ENCODE measurements at regions not wholly inside any gene's neighbourhood (a gene's known extent, or its start where the extent isn't known, plus 50 kb on each side); places are given as distances from the start of the nearest gene placed in this dataset.

- no peak overlapping the region for H3K4me3 ChIP-seq (ENCODE audit: low read depth, low read length)
Measured at GRCh38 chr5:124648902-124649467, 97.5 kb downstream of the ZNF608 start.

DNA sequence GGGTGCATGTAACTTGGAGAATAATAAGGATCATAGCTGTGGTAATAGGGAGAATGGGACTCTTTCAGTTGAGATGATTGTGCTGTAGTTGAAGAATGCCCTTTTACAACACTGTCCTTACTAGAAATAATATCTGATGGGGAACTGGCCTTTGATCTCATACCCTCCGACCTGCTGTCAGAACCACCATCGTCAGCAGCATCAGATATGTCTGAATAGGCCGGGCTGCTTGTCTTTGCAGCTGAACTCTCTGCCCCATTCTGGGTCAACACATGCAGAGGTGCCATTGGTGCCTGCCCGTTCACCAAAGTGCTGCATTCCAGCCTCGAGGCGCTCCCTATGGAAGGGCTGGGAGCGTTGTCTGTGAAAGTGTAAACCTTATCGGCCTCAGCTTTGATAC, 99.1 kb downstream of the ZNF608 start:
- no peak overlapping the region for H3K4me3 ChIP-seq (ENCODE audit: low read depth, low read length)

DNA sequence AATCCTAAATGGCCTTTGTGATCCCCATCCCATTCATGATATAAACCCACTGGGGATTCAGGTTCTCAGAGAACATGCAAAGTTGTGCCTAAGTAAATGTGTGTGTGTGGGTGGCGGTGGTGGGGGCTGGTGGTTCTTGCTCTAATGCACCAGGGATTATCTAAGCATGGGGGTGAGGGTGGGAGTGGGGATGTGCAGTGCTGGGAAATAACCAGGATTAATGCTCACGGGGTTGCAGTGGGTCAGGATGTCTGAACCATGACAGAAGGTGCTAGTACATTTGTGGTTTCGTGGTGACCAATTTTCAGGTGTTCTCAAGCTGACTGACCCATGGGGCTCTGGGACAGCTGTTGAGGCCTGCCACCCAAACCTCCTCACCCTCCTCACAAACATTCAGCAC, 101.0 kb downstream of the ZNF608 start:
- H3K4me3 ChIP-seq (ENCODE audit: low read depth, low read length) = no peak overlapping the region

GRCh38 chr5:124644582-124644981, 101.9 kb downstream of the ZNF608 start:
- H3K4me3 ChIP-seq (ENCODE audit: low read depth, low read length) = no peak overlapping the region

- H3K4me3 ChIP-seq (ENCODE audit: low read depth, low read length) = no peak overlapping the region
Measured at GRCh38 chr5:124644138-124644537, 102.3 kb downstream of the ZNF608 start.

- H3K4me3 ChIP-seq (ENCODE audit: low read depth, low read length) = no peak overlapping the region
Measured at GRCh38 chr5:124643336-124643735, 103.1 kb downstream of the ZNF608 start.

- H3K4me3 ChIP-seq (ENCODE audit: low read depth, low read length) = no peak overlapping the region
Measured at GRCh38 chr5:124642151-124642550, 104.3 kb downstream of the ZNF608 start.

DNA sequence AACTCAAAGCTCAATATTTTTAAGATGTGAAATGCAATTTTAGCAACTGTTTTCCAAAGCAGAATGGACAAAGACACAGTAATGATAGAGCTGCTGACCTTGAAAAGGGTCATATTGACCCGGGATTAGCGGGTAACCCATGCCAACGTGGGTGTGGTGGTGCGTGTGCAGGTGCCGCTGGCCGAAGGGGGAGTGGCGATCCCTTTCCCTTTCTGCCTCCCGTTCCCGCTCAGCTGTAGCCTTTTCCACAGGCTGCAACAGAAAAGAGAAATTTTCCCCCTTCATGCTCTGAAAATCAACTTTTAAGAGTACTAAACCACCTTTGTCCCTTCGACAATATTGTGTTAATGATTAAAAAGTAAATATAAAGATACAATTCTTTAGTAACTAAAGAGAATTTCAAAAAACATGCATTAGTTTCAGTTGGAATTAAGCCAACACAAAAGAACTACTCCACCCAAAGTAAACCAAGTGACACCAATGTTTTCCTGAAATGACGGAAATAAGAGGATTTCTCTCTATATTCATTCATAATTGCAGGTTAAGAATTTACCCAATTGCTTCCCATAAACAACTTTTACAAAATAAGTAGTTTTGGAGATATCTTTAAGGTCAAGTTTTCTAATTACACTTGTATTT, 105.2 kb downstream of the ZNF608 start:
- no peak overlapping the region for H3K4me3 ChIP-seq (ENCODE audit: low read depth, low read length)

DNA sequence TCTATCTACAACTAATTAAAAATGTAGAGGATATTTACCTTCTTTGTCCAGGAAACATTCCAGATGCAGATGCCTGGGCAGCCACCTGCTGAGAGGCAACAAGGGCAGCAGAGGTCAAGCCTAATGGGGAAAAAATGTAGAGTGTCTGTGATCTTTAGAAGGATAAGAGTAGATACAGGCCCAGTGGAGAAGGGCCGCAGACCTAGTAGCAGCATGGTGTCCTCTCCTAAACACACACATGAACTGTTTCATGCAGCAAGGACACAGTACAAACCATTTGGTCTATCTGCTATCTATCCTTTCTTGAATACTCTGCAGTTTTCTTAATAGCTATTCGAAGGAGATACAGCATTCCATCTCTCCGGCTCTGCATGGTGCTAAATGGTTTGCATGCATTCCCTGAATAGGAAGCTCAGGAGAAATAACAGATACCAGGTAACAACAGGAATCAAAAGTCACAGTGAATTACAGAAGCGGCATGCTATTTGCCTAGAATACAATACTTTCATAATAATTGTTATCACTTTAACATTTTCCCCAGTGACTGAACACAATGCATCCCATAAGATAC, 107.3 kb downstream of the ZNF608 start:
- no peak overlapping the region for H3K4me3 ChIP-seq (ENCODE audit: low read depth, low read length)

- H3K4me3 ChIP-seq (ENCODE audit: low read depth, low read length) = no peak overlapping the region
Measured at GRCh38 chr5:124637011-124637410, 109.4 kb downstream of the ZNF608 start.

- H3K4me3 ChIP-seq (ENCODE audit: low read depth, low read length) = no peak overlapping the region
Measured at GRCh38 chr5:124634741-124635323, 111.6 kb downstream of the ZNF608 start.

DNA sequence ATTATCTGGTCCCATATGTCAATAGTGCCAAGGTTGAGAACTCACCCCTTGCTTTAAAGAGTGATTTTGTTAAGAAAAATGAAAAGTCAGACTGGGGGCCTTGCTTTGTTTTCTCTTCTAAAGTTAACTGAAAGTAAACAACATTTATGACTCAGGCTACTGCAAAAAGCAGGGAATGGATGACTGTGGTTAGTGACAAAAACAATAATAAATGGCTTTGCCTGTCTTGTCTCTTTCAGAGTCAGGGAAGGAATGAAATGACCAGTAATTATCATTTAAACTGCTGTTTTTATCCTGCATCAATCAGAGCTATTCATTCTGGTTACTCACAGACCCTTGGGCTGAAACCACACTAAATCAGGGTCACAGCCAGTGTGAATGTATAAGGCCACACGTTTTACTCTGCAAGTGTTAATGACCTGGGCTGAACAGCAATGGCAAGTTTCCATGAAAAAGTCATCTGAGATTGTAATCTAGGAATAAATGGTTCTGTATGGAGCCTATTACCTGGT, 112.2 kb downstream of the ZNF608 start:
- H3K4me3 ChIP-seq (ENCODE audit: low read depth, low read length) = no peak overlapping the region

DNA sequence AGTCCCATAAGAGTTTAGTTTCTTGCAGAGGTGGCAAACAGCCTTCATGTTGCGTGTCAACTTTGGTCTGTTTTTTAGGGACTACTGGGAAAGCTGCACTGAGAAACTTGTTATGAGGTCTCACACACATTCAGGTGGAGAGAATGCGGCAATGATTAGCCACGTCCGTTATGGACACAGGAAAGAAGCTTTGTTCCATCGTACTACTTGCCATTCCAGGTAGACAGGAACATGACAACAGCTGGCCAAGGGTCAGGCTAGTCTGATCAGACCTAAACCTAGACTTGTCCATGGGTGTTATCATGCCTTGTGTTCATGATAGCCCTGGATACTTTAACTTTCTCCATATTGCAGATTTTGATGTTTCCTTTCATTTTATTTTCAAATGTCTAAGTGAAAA, 113.2 kb downstream of the ZNF608 start:
- no peak overlapping the region for H3K4me3 ChIP-seq (ENCODE audit: low read depth, low read length)

DNA sequence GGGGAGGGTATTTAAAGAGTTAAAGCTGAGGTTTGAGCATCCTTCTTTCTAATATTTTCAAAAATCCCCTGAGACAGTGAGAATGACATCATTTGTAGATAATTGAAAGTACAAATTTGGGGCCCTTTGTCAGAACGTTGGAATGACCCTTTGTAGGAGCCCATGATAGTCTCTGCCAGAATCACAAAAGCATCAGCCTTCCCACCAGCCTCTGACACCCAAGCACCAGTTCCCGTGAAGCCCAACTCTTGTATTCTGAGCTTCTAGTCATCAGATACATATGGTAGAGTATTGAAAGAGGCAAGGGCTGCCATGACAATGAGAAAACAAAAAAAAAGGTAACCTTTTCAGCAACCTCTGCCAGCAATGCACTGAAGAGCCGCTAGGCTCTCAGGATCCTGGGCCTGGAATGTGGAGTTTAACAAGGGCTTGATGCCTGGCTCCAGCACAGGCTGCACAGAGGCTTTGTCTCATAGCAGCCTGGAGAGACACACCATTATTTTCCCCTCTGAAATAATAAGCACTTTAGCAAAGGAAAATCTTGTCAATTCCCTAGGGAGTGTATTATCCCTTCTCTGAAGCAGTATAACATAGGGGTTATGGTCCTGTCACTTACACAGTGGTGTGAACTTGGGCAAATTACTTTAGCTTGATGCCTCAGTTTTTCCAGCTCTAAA, 114.4 kb downstream of the ZNF608 start:
- H3K4me3 ChIP-seq (ENCODE audit: low read depth, low read length) = no peak overlapping the region

DNA sequence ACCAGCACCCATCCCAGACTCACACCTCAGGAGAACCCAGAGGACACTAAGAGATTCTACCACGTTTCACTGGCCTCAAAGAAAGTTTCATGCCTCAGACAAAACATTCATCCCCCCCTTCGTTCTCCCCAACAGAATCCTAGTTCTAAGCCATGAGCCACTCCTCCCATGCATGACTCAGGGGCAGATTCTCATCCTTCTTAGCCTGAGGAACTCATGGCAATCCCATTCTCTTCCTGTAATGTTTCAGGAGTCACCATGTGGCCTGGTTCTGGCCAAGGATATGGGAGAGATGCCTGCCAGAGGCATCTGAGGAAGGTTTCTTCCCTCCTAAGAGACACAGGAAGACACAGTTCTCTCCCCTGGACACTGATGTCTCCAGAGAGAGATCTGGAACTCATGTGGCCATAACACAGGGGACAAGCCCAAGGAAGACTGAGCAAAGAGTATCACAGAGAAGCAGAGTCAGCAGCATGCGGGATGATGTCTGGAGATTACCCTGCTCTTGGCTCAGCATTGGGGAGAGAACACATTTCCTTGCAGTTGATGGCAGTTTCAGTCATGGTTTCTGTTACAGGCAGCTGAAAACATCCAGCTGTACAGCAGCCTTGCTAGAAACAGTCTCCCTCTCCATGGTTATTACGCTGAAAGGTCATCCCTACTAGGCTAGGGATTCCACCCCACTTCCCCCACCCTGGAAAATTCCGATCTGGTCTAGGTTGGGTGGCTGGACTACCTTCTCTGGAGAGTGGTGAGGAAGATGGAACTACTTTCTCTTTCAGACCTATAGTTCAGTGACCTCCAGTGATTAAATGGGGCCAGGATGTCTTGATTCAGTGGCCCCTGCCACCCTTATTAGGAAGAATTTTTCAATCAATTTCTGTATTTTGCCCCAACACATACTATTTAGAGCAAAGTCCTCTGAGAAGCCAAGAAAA, 115.4 kb downstream of the ZNF608 start:
- H3K4me3 ChIP-seq (ENCODE audit: low read depth, low read length) = no peak overlapping the region

DNA sequence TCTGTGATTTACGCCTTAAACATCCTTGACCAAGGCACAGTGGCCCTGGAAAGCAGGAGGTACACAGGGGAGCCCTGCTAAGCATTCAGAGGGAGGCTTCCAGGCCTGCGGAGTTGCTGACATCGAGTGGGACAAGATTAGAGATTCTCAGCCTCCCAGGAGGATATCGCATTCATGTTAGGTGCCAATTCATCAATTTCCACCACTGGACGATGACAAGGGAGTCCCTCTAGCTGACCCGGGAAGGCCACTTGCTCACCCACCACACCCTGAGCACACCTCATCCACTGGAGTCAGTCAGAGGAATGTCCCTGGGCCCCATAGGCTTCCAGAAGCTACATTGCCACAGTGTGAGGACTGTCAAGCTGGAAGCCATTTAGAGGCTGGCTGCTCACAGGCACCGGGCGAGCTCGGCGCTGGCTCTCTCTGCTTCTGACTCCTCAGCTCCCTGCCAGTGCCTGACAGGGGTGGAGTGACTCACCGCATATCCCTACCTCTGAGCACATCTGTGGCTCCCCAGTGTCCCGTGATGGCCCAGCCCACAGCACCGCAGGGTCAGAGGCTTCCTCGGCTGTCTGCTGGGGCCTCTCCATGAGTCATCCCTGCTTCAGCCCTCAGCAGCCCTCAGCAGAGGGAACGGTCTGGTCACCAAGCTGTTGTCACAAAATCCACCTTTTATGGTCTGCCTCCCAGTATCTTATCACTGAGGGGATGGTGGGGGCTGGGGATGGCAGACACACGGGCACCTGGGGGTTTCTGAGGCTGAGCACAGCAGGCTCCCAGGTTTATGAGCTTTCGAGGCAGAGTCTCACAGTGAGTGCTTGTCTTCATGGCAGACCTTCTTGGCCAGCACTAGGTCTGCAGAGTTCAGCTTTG, 117.5 kb downstream of the ZNF608 start:
- H3K4me3 ChIP-seq (ENCODE audit: low read depth, low read length) = no peak overlapping the region

- H3K4me3 ChIP-seq (ENCODE audit: low read depth, low read length) = no peak overlapping the region
Measured at GRCh38 chr5:124627815-124628595, 118.4 kb downstream of the ZNF608 start.

DNA sequence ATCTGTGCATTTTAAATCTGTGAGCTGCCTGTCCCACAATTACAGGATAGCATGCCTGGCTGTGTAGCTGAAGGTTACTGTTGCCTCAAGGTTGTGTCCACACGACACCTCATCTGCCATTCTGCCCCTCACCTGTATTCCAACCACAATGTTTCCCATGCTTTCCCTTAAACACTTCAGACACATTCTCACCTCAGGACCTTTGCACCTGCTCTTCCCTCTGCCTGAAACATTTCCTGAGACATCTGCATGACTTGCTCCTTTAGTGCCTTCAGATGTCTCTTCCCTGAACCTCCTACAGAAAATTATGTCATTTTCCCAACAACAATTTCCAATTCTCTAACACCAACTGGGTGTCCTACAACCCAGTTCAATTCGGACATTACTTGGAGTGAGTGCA, 120.4 kb downstream of the ZNF608 start:
- no peak overlapping the region for H3K4me3 ChIP-seq (ENCODE audit: low read depth, low read length)

GRCh38 chr5:124623265-124623664, 123.2 kb downstream of the ZNF608 start:
- H3K4me3 ChIP-seq (ENCODE audit: low read depth, low read length) = no peak overlapping the region
